ENCODE measurements at regions not wholly inside any gene's neighbourhood (a gene's known extent, or its start where the extent isn't known, plus 50 kb on each side); places are given as distances from the start of the nearest gene placed in this dataset.

- no peak for TF ChIP-seq POLR2A (IDR thresholded peaks at IDR 0.05)
- TF ChIP-seq, protein P1, sequence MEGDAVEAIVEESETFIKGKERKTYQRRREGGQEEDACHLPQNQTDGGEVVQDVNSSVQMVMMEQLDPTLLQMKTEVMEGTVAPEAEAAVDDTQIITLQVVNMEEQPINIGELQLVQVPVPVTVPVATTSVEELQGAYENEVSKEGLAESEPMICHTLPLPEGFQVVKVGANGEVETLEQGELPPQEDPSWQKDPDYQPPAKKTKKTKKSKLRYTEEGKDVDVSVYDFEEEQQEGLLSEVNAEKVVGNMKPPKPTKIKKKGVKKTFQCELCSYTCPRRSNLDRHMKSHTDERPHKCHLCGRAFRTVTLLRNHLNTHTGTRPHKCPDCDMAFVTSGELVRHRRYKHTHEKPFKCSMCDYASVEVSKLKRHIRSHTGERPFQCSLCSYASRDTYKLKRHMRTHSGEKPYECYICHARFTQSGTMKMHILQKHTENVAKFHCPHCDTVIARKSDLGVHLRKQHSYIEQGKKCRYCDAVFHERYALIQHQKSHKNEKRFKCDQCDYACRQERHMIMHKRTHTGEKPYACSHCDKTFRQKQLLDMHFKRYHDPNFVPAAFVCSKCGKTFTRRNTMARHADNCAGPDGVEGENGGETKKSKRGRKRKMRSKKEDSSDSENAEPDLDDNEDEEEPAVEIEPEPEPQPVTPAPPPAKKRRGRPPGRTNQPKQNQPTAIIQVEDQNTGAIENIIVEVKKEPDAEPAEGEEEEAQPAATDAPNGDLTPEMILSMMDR (IDR thresholded peaks at IDR 0.05), result no peak
Measured at GRCh38 chr9:12989669-12990068, 214.8 kb downstream of the LURAP1L start.

Measured in uterus (tissue), 2 donors.